ENCODE measurements at regions not wholly inside any gene's neighbourhood (a gene's known extent, or its start where the extent isn't known, plus 50 kb on each side); places are given as distances from the start of the nearest gene placed in this dataset.

DNA sequence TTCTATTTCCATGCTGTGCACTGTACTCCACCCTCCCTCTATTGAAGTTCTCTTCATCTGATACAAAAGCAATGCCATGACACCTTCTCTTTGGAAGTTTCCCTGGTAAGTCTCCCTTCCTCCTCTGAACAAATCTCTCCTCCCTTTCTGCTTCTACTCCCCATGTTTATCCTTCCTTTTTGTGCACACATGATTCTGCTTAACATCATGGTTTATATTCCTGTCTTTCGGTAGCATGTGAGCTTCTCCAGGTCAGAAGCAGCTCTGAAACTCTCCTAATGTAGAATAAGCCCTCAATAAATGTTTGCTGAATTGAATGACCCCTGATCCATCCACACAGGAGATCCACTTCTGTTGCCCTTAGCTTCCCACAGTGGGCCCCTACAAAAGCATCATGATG, 328.6 kb downstream of the PLPP3 start:
- TF ChIP-seq, protein P1, sequence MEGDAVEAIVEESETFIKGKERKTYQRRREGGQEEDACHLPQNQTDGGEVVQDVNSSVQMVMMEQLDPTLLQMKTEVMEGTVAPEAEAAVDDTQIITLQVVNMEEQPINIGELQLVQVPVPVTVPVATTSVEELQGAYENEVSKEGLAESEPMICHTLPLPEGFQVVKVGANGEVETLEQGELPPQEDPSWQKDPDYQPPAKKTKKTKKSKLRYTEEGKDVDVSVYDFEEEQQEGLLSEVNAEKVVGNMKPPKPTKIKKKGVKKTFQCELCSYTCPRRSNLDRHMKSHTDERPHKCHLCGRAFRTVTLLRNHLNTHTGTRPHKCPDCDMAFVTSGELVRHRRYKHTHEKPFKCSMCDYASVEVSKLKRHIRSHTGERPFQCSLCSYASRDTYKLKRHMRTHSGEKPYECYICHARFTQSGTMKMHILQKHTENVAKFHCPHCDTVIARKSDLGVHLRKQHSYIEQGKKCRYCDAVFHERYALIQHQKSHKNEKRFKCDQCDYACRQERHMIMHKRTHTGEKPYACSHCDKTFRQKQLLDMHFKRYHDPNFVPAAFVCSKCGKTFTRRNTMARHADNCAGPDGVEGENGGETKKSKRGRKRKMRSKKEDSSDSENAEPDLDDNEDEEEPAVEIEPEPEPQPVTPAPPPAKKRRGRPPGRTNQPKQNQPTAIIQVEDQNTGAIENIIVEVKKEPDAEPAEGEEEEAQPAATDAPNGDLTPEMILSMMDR (IDR thresholded peaks at IDR 0.05): no peak
- TF ChIP-seq ZFX (IDR thresholded peaks at IDR 0.05; ENCODE audit: borderline replicate concordance): no peak

Measured in 22Rv1 (cell line).